Breast epithelium (tissue), 3 donors: ENCODE measurements at regions not wholly inside any gene's neighbourhood (a gene's known extent, or its start where the extent isn't known, plus 50 kb on each side); places are given as distances from the start of the nearest gene placed in this dataset.

Source experiments
- POLR2AphosphoS5 ChIP-seq, 3 donors: sonication (generic); formaldehyde crosslinking; IDR thresholded peaks; one replicate each; pipeline ENCODE4 v1.6.1; 2017; ENCODE audit warnings: antibody characterized with exemption in 3 of 3
- TF ChIP-seq, protein P1 (sequence below), 3 donors: fragments of 450-650 bp; IDR thresholded peaks; one replicate each; pipeline ENCODE4 v1.5.1; 2016 to 2017; ENCODE audit warnings: antibody characterized with exemption in 3 of 3, mild to moderate bottlenecking in 3 of 3, moderate library complexity in 3 of 3

DNA sequence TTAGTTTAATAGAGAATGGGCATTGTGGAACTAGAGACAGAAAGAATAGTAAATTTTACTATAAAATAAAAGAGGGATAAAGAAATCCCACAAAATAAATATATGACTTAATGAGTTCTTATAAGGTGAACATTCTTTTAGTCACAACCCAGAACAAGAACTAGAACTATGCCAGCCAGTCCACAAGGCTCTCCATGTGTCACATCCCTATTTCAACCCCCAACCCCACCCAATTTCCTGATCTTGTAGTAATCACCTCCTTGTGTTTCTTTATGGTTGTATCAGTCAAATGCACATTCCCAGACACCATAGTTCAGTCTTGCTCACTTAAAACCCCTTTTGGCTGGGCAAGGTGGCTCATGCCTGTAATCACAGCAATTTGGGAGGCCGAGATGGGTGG, 662.3 kb upstream of the CAMK1G start:
- TF ChIP-seq, protein P1, sequence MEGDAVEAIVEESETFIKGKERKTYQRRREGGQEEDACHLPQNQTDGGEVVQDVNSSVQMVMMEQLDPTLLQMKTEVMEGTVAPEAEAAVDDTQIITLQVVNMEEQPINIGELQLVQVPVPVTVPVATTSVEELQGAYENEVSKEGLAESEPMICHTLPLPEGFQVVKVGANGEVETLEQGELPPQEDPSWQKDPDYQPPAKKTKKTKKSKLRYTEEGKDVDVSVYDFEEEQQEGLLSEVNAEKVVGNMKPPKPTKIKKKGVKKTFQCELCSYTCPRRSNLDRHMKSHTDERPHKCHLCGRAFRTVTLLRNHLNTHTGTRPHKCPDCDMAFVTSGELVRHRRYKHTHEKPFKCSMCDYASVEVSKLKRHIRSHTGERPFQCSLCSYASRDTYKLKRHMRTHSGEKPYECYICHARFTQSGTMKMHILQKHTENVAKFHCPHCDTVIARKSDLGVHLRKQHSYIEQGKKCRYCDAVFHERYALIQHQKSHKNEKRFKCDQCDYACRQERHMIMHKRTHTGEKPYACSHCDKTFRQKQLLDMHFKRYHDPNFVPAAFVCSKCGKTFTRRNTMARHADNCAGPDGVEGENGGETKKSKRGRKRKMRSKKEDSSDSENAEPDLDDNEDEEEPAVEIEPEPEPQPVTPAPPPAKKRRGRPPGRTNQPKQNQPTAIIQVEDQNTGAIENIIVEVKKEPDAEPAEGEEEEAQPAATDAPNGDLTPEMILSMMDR (IDR thresholded peaks at IDR 0.05): no peak
- no peak for TF ChIP-seq POLR2AphosphoS5 (IDR thresholded peaks at IDR 0.05)
